MM.1S (cell line): ENCODE measurements at regions not wholly inside any gene's neighbourhood (a gene's known extent, or its start where the extent isn't known, plus 50 kb on each side); places are given as distances from the start of the nearest gene placed in this dataset.

Experiments
- DNase-seq: peaks from one replicate; pipeline ENCODE4 v3.0.0-alpha.2; 2015
- H2AFZ ChIP-seq: fragments of 300-600 bp; sonication (generic); 2 replicates; pipeline ENCODE4 v1.6.0; 2016; ENCODE audit warnings: antibody characterized with exemption, low read length
- H3F3A ChIP-seq: fragments of 300-600 bp; sonication (generic); 2 replicates; pipeline ENCODE4 v1.6.1; 2016; ENCODE audit warnings: mild to moderate bottlenecking, antibody characterized with exemption, low read length, moderate library complexity, mixed read lengths; ENCODE audit not compliant: insufficient read depth
- H3K27ac ChIP-seq: fragments of 300-600 bp; sonication (generic); 2 replicates; pipeline ENCODE4 v1.5.1; 2016; ENCODE audit warnings: mild to moderate bottlenecking, low read length
- H3K27me3 ChIP-seq: fragments of 300-600 bp; sonication (generic); replicated peaks from 2 replicates; pipeline ENCODE4 v1.6.0; 2016; ENCODE audit warnings: low read length; ENCODE audit not compliant: insufficient read depth
- H3K36me3 ChIP-seq: fragments of 300-600 bp; sonication (generic); replicated peaks from 2 replicates; pipeline ENCODE4 v1.6.1; 2016; ENCODE audit warnings: mild to moderate bottlenecking, low read length, mixed read lengths; ENCODE audit not compliant: insufficient read depth
- H3K4me1 ChIP-seq: fragments of 300-600 bp; sonication (generic); 2 replicates; pipeline ENCODE4 v1.6.1; 2016; ENCODE audit warnings: low read length, mixed read lengths
- H3K4me2 ChIP-seq: fragments of 300-600 bp; sonication (generic); 2 replicates; pipeline ENCODE4 v1.6.0; 2016; ENCODE audit warnings: low read depth, low read length
- H3K4me3 ChIP-seq: fragments of 300-600 bp; sonication (generic); 2 replicates; pipeline ENCODE4 v1.5.1; 2016; ENCODE audit warnings: low read length, mixed read lengths
- H3K79me2 ChIP-seq: fragments of 300-600 bp; sonication (generic); 2 replicates; pipeline ENCODE4 v1.6.1; 2016; ENCODE audit warnings: mixed run types, low read length, mixed read lengths
- H3K9ac ChIP-seq: fragments of 300-600 bp; sonication (generic); 2 replicates; pipeline ENCODE4 v1.6.1; 2016; ENCODE audit warnings: low read length, mixed read lengths
- H3K9me2 ChIP-seq: fragments of 300-600 bp; sonication (generic); replicated peaks from 2 replicates; pipeline ENCODE4 v1.6.1; 2016; ENCODE audit warnings: mild to moderate bottlenecking, low read length, mixed read lengths; ENCODE audit not compliant: insufficient read depth
- H3K9me3 ChIP-seq: fragments of 300-600 bp; sonication (generic); replicated peaks from 2 replicates; pipeline ENCODE4 v1.6.1; 2016; ENCODE audit warnings: mild to moderate bottlenecking, low read length, mixed read lengths; ENCODE audit not compliant: insufficient read depth
- H4K20me1 ChIP-seq: fragments of 300-600 bp; sonication (generic); 2 replicates; pipeline ENCODE4 v1.6.1; 2016; ENCODE audit warnings: mild to moderate bottlenecking, low read length, moderate library complexity, mixed read lengths; ENCODE audit not compliant: insufficient read depth
- EZH2 ChIP-seq: fragments of 300-600 bp; sonication (generic); optimal IDR thresholded peaks from 2 replicates; pipeline ENCODE3; 2017; ENCODE audit warnings: low read depth, mild to moderate bottlenecking, antibody characterized with exemption, low read length, mixed read lengths
- EZH2phosphoT487 ChIP-seq: fragments of 300-600 bp; sonication (generic); IDR thresholded peaks from 2 replicates; pipeline ENCODE4 v1.6.1; 2018; ENCODE audit warnings: antibody characterized with exemption, low read length
- TF ChIP-seq, protein P1 (sequence below): fragments of 300-600 bp; sonication (generic); IDR thresholded peaks from 2 replicates; pipeline ENCODE4 v1.5.1; 2016; ENCODE audit warnings: antibody characterized with exemption, low read length, mixed read lengths

DNA sequence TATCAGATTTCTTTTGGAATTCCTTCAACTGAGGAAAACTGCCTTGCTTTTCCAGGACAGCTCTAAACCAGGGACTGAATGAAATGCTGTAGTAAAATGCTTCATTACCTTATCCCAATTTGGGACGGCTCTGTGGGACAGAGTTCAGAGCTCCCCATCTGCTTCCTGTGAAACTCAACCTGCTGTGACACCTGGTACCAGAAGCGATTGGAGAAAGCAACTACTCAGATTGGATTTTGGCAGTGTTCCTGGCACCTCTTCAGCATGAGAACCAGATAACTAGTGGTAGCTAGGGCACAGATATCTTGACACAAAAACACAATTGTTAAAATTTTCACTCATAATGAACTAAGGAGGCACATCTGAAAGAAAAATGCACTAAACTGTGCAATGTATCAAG lies 539.1 kb downstream of the SI start:
- H3K4me3 ChIP-seq, result no peak overlapping the region
- H3K9me2 ChIP-seq, result peaks cover 3% of the 10 kb centered on the region; the same call in 1 of the 2 replicates
- no peaks in the 10 kb centered on the region for H3K4me1 ChIP-seq
- H3K9me3 ChIP-seq, result no peaks in the 10 kb centered on the region
- no peak overlapping the region for H3K4me2 ChIP-seq
- no peak overlapping the region for H3K9ac ChIP-seq
- DNase-seq, result no peak
- H3F3A ChIP-seq, result no peaks in the 10 kb centered on the region
- no peaks in the 10 kb centered on the region for H4K20me1 ChIP-seq
- no peaks in the 10 kb centered on the region for H3K79me2 ChIP-seq
- H3K27me3 ChIP-seq, result no peaks in the 10 kb centered on the region
- H3K27ac ChIP-seq, result no peak overlapping the region
- no peak overlapping the region for H2AFZ ChIP-seq
- TF ChIP-seq, protein P1, sequence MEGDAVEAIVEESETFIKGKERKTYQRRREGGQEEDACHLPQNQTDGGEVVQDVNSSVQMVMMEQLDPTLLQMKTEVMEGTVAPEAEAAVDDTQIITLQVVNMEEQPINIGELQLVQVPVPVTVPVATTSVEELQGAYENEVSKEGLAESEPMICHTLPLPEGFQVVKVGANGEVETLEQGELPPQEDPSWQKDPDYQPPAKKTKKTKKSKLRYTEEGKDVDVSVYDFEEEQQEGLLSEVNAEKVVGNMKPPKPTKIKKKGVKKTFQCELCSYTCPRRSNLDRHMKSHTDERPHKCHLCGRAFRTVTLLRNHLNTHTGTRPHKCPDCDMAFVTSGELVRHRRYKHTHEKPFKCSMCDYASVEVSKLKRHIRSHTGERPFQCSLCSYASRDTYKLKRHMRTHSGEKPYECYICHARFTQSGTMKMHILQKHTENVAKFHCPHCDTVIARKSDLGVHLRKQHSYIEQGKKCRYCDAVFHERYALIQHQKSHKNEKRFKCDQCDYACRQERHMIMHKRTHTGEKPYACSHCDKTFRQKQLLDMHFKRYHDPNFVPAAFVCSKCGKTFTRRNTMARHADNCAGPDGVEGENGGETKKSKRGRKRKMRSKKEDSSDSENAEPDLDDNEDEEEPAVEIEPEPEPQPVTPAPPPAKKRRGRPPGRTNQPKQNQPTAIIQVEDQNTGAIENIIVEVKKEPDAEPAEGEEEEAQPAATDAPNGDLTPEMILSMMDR, result no peak
- TF ChIP-seq EZH2 (no peak), EZH2phosphoT487 (no peak)
- H3K36me3 ChIP-seq, result no peaks in the 10 kb centered on the region

- Histone ChIP-seq H3K4me3 (no peak overlapping the region), H3K4me2 (no peak overlapping the region), H4K20me1 (no peaks in the 10 kb centered on the region)
These were observed 540.8 kb downstream of the SI start for GRCh38 chr3:164537485-164537884.

GRCh38 chr3:164533275-164533674 lies 545.0 kb downstream of the SI start:
- H3K27me3 ChIP-seq, result no peaks in the 10 kb centered on the region
- TF ChIP-seq, protein P1, result no peak
- TF ChIP-seq EZH2 (no peak), EZH2phosphoT487 (no peak)
- H3K79me2 ChIP-seq, result no peaks in the 10 kb centered on the region
- no peak overlapping the region for H3K4me3 ChIP-seq
- H3K36me3 ChIP-seq, result no peaks in the 10 kb centered on the region
- no peak overlapping the region for H3K27ac ChIP-seq
- no peaks in the 10 kb centered on the region for H3F3A ChIP-seq
- no peaks in the 10 kb centered on the region for H3K9me3 ChIP-seq
- no peak overlapping the region for H2AFZ ChIP-seq
- H3K4me2 ChIP-seq, result no peak overlapping the region
- no peak overlapping the region for H3K9ac ChIP-seq
- H4K20me1 ChIP-seq, result no peaks in the 10 kb centered on the region
- no peaks in the 10 kb centered on the region for H3K4me1 ChIP-seq
- no peak for DNase-seq
- H3K9me2 ChIP-seq, result peaks cover under 1% of the 10 kb centered on the region; the same call in 1 of the 2 replicates

More at GRCh38 chr3:164537485-164537884, 540.8 kb downstream of the SI start:
- DNase-seq, result no peak
- Histone ChIP-seq H3K27ac (no peak overlapping the region), H3K36me3 (no peaks in the 10 kb centered on the region), H3K27me3 (no peaks in the 10 kb centered on the region), H3K9ac (no peak overlapping the region), H3K4me1 (no peaks in the 10 kb centered on the region), H3K9me2 (peaks cover 3% of the 10 kb centered on the region; the same call in 1 of the 2 replicates), H2AFZ (no peak overlapping the region), H3K9me3 (no peaks in the 10 kb centered on the region), H3K79me2 (no peaks in the 10 kb centered on the region), H3F3A (no peaks in the 10 kb centered on the region)
- TF ChIP-seq EZH2phosphoT487 (no peak), EZH2 (no peak)
- TF ChIP-seq, protein P1, result no peak
